H1 (cell line): ENCODE measurements at regions not wholly inside any gene's neighbourhood (a gene's known extent, or its start where the extent isn't known, plus 50 kb on each side); places are given as distances from the start of the nearest gene placed in this dataset.

Source experiments
- CTCF ChIA-PET: fragments of 300-600 bp; sonication (Branson Sonifier 250); formaldehyde crosslinking; loops from one replicate; lab custom pipeline; 2021; ENCODE audit not compliant: partially characterized antibody; lab: Charles Lee
- POLR2A ChIA-PET: fragments of 300-600 bp; sonication (Branson Sonifier 250); formaldehyde crosslinking; loops from one replicate; lab custom pipeline; 2021; ENCODE audit warnings: inconsistent platforms; ENCODE audit not compliant: partially characterized antibody; lab: Charles Lee
- DNase-seq, 2 experiments: peaks; one replicate each; pipeline versions ENCODE4 v3.0.0 to v3.0.0-alpha.2; 2010 to 2022; ENCODE audit warnings: low spot score in 2 of 2, low read depth in 1 of 2, mixed read lengths in 1 of 2
- FAIRE-seq: peaks from 2 replicates; lab custom pipeline; 2011; peaks lifted over from hg19 to GRCh38; lab: Jason Lieb, UNC
- H2AFZ ChIP-seq: 2 replicates; pipeline ENCODE4 v1.8.1; 2012; ENCODE audit warnings: low read length, inconsistent platforms
- H2AK5ac ChIP-seq: 2 replicates; pipeline ENCODE4 v1.6.1; 2013; ENCODE audit warnings: low read depth, low read length
- H2BK120ac ChIP-seq: replicated peaks from 2 replicates; pipeline ENCODE3; 2013; ENCODE audit warnings: low read depth, low read length, inconsistent platforms
- H2BK12ac ChIP-seq: 2 replicates; pipeline ENCODE4 v1.6.1; 2013; ENCODE audit warnings: low read depth, low read length
- H2BK15ac ChIP-seq: 2 replicates; pipeline ENCODE4 v1.6.1; 2013; ENCODE audit warnings: low read length
- H2BK20ac ChIP-seq: 2 replicates; pipeline ENCODE4 v1.6.1; 2013; ENCODE audit warnings: low read length
- H2BK5ac ChIP-seq: 2 replicates; pipeline ENCODE4 v1.6.1; 2013; ENCODE audit warnings: low read depth, low read length
- H3K14ac ChIP-seq: 2 replicates; pipeline ENCODE4 v1.6.1; 2013; ENCODE audit warnings: inconsistent platforms; ENCODE audit not compliant: insufficient read length
- H3K18ac ChIP-seq: 2 replicates; pipeline ENCODE4 v1.6.1; 2013; ENCODE audit warnings: low read length; ENCODE audit errors: extremely low read depth
- H3K23ac ChIP-seq: 2 replicates; pipeline ENCODE4 v1.6.1; 2013; ENCODE audit warnings: inconsistent platforms; ENCODE audit not compliant: insufficient read length
- H3K23me2 ChIP-seq: 2 replicates; pipeline ENCODE4 v1.6.1; 2013; ENCODE audit warnings: low read depth, low read length
- H3K27ac ChIP-seq: 2 replicates; pipeline ENCODE4 v1.6.1; 2011; ENCODE audit warnings: low read depth, low read length, inconsistent platforms
- H3K27me3 ChIP-seq, 4 experiments: replicated peaks in 1 of 4; 1 replicate in 1 of 4; 2 replicates in 3 of 4; pipeline versions ENCODE4 v1.6.1 to v1.8.1; 2011 to 2013; ENCODE audit warnings: low read length in 3 of 4, mild to moderate bottlenecking in 3 of 4, inconsistent platforms in 2 of 4, mixed read lengths in 2 of 4, moderate library complexity in 1 of 4; ENCODE audit not compliant: control insufficient read depth in 3 of 4, insufficient read depth in 3 of 4; ENCODE audit errors: extremely low read depth in 1 of 4
- H3K36me3 ChIP-seq, 4 experiments: 2 replicates each; pipeline versions ENCODE4 v1.6.1 to v1.8.1; 2011 to 2013; ENCODE audit warnings: mild to moderate bottlenecking in 4 of 4, low read length in 3 of 4, moderate library complexity in 2 of 4, control low read depth in 1 of 4, inconsistent platforms in 1 of 4; ENCODE audit not compliant: insufficient read depth in 4 of 4, control insufficient read depth in 2 of 4
- H3K4ac ChIP-seq: replicated peaks from 2 replicates; pipeline ENCODE3; 2013; ENCODE audit warnings: low read length, low read depth, mixed read lengths, inconsistent platforms; ENCODE audit not compliant: insufficient read length
- H3K4me1 ChIP-seq, 4 experiments: replicated peaks in 1 of 4; 1 replicate in 1 of 4; 2 replicates in 3 of 4; pipeline versions ENCODE4 v1.6.1 to v1.8.1; 2011 to 2013; ENCODE audit warnings: low read length in 3 of 4, inconsistent platforms in 2 of 4, mixed read lengths in 1 of 4; ENCODE audit not compliant: insufficient read depth in 4 of 4, control insufficient read depth in 3 of 4
- H3K4me2 ChIP-seq, 2 experiments: 2 replicates each; pipeline versions ENCODE4 v1.6.1 to v1.8.1; 2011 to 2013; ENCODE audit warnings: low read depth in 2 of 2, low read length in 2 of 2, control low read depth in 1 of 2, inconsistent platforms in 1 of 2, mild to moderate bottlenecking in 1 of 2; ENCODE audit not compliant: insufficient read depth in 1 of 2
- H3K4me3 ChIP-seq, 4 experiments: fragments of 200-600, 300-600 bp in 1 of 4; sonication (generic), shearing (Covaris generic), sonication (Bioruptor Twin) in 1 of 4; 2 replicates each; pipeline versions ENCODE4 v1.5.1 to v1.8.1; 2011 to 2016; ENCODE audit warnings: low read length in 4 of 4, low read depth in 3 of 4, control low read depth in 2 of 4, inconsistent platforms in 2 of 4, mild to moderate bottlenecking in 2 of 4, mixed read lengths in 1 of 4, moderate library complexity in 1 of 4; ENCODE audit not compliant: insufficient read depth in 2 of 4; ENCODE audit errors: extremely low read depth in 1 of 4
- H3K56ac ChIP-seq: replicated peaks from 2 replicates; pipeline ENCODE3; 2013; ENCODE audit warnings: low read depth, mild to moderate bottlenecking, mixed read lengths, low read length, inconsistent platforms; ENCODE audit not compliant: insufficient read length
- H3K79me1 ChIP-seq: 2 replicates; pipeline ENCODE4 v1.6.1; 2013; ENCODE audit warnings: low read depth, low read length, control low read depth
- H3K79me2 ChIP-seq, 2 experiments: 2 replicates each; pipeline versions ENCODE4 v1.6.1 to v1.8.1; 2012 to 2013; ENCODE audit warnings: low read length in 2 of 2, mild to moderate bottlenecking in 2 of 2, inconsistent platforms in 1 of 2; ENCODE audit not compliant: insufficient read depth in 2 of 2, control insufficient read depth in 1 of 2
- H3K9ac ChIP-seq, 4 experiments: replicated peaks in 1 of 4; 1 replicate in 1 of 4; 2 replicates in 3 of 4; pipeline versions ENCODE4 v1.6.1 to v1.8.1; 2011 to 2013; ENCODE audit warnings: low read depth in 3 of 4, low read length in 3 of 4, control low read depth in 2 of 4, mild to moderate bottlenecking in 2 of 4, moderate library complexity in 2 of 4, inconsistent platforms in 1 of 4; ENCODE audit errors: extremely low read depth in 1 of 4
- H3K9me3 ChIP-seq, 2 experiments: 2 replicates each; pipeline versions ENCODE4 v1.6.1 to v1.8.1; 2012 to 2013; ENCODE audit warnings: mild to moderate bottlenecking in 2 of 2, moderate library complexity in 2 of 2, control low read depth in 1 of 2, inconsistent platforms in 1 of 2, low read depth in 1 of 2, low read length in 1 of 2, mixed read lengths in 1 of 2; ENCODE audit not compliant: insufficient read depth in 2 of 2
- H4K20me1 ChIP-seq, 2 experiments: replicated peaks in 1 of 2; 2 replicates each; pipeline versions ENCODE3 to v1.8.1; 2011 to 2013; ENCODE audit warnings: inconsistent platforms in 2 of 2, low read length in 2 of 2, mild to moderate bottlenecking in 1 of 2; ENCODE audit not compliant: insufficient read depth in 2 of 2, control insufficient read depth in 1 of 2
- H4K5ac ChIP-seq: 2 replicates; pipeline ENCODE4 v1.6.1; 2013; ENCODE audit warnings: low read length, low read depth, mixed read lengths, inconsistent platforms; ENCODE audit not compliant: insufficient read length
- H4K8ac ChIP-seq: 2 replicates; pipeline ENCODE4 v1.8.0; 2013; ENCODE audit warnings: mild to moderate bottlenecking, moderate library complexity, low read length, inconsistent platforms; ENCODE audit not compliant: insufficient read depth; ENCODE audit errors: extremely low read depth
- H4K91ac ChIP-seq: replicated peaks from 2 replicates; pipeline ENCODE3; 2013; ENCODE audit warnings: low read length, mixed read lengths, inconsistent platforms; ENCODE audit not compliant: insufficient read length
- ASH2L ChIP-seq: fragments of 200-600, 300-600 bp; sonication (generic); IDR thresholded peaks from one replicate; pipeline ENCODE4 v1.7.1; 2017; ENCODE audit warnings: low read length
- CHD1 ChIP-seq: IDR thresholded peaks from 2 replicates; pipeline ENCODE4 v1.6.1; 2012; ENCODE audit warnings: low read depth, low read length, improper control_type of control experiment
- CHD2 ChIP-seq: IDR thresholded peaks from 2 replicates; pipeline ENCODE4 v1.6.1; 2012; ENCODE audit warnings: low read length, improper control_type of control experiment
- EGR1 ChIP-seq: IDR thresholded peaks from 2 replicates; pipeline ENCODE4 v1.6.1; 2011; ENCODE audit warnings: low read depth, low read length, borderline replicate concordance
- FOSL1 ChIP-seq: IDR thresholded peaks from 2 replicates; pipeline ENCODE4 v1.6.1; 2011; ENCODE audit warnings: mild to moderate bottlenecking, low read depth, low read length, moderate library complexity; ENCODE audit not compliant: insufficient read depth
- HDAC6 ChIP-seq: IDR thresholded peaks from one replicate; pipeline ENCODE4 v1.7.1; 2012; ENCODE audit warnings: low read depth, mild to moderate bottlenecking, inconsistent platforms, low read length, moderate library complexity
- JUND ChIP-seq: IDR thresholded peaks from 2 replicates; pipeline ENCODE4 v1.6.1; 2011; ENCODE audit warnings: mild to moderate bottlenecking, improper control_type of control experiment, low read length
- KDM4A ChIP-seq: IDR thresholded peaks from one replicate; pipeline ENCODE4 v1.7.1; 2012; ENCODE audit warnings: low read depth, mild to moderate bottlenecking, moderate library complexity, low read length, inconsistent platforms; ENCODE audit not compliant: severe bottlenecking
- POLR2AphosphoS5 ChIP-seq: IDR thresholded peaks from 2 replicates; pipeline ENCODE4 v1.6.1; 2011; ENCODE audit warnings: low read depth, low read length
- RBBP5 ChIP-seq: IDR thresholded peaks from 2 replicates; pipeline ENCODE4 v1.7.1; 2012; ENCODE audit warnings: low read depth, mild to moderate bottlenecking, inconsistent platforms, low read length, moderate library complexity, borderline replicate concordance
- SIX5 ChIP-seq: IDR thresholded peaks from 2 replicates; pipeline ENCODE4 v1.6.1; 2011; ENCODE audit warnings: mild to moderate bottlenecking, low read depth, low read length
- SP2 ChIP-seq: IDR thresholded peaks from 2 replicates; pipeline ENCODE4 v1.6.1; 2012; ENCODE audit warnings: mild to moderate bottlenecking, low read length, inconsistent platforms
- TAF1 ChIP-seq: IDR thresholded peaks from 2 replicates; pipeline ENCODE4 v1.6.1; 2011; ENCODE audit warnings: mild to moderate bottlenecking, low read depth, low read length
- TBP ChIP-seq: IDR thresholded peaks from 2 replicates; pipeline ENCODE4 v1.6.1; 2011; ENCODE audit warnings: low read depth, low read length, improper control_type of control experiment
- USF2 ChIP-seq: IDR thresholded peaks from 2 replicates; pipeline ENCODE4 v1.6.1; 2011; ENCODE audit warnings: low read length, improper control_type of control experiment
- WGBS, 2 experiments: shearing (Covaris generic) in 1 of 2; methylation state at CpG; one replicate each; pipeline versions ENCODE4 v1.1.6 to v1.1.7; 2013 to 2015; ENCODE audit warnings: low lambda C conversion rate in 2 of 2, mixed read lengths in 2 of 2, inconsistent platforms in 1 of 2, low coverage in 1 of 2, missing lambda C conversion rate in 1 of 2; ENCODE audit not compliant: insufficient replicate concordance in 2 of 2, insufficient coverage in 1 of 2, insufficient read length in 1 of 2; ENCODE audit errors: extremely low coverage in 1 of 2, missing lambda C conversion rate in 1 of 2; 5-methylcytosine and 5-hydroxymethylcytosine counted together

- Histone ChIP-seq H2BK5ac (no peak overlapping the region), H3K14ac (no peak overlapping the region), H3K18ac (no peak overlapping the region), H3K23ac (no peak overlapping the region), H4K91ac (no peak overlapping the region), H3K9ac (no peak overlapping the region), H3K23me2 (no peaks in the 10 kb centered on the region), H3K4me2 (no peak overlapping the region), H2BK120ac (no peak overlapping the region), H3K79me1 (no peaks in the 10 kb centered on the region), H2BK15ac (no peak overlapping the region), H2AK5ac (no peak overlapping the region), H4K20me1 (no peaks in the 10 kb centered on the region), H3K4me3 (no peak overlapping the region), H3K36me3 (no peaks in the 10 kb centered on the region), H2AFZ (no peak overlapping the region), H3K79me2 (no peaks in the 10 kb centered on the region), H3K9me3 (no peaks in the 10 kb centered on the region), H3K56ac (no peak overlapping the region), H4K5ac (no peak overlapping the region), H2BK12ac (no peak overlapping the region), H3K27me3 (no peaks in the 10 kb centered on the region), H3K27ac (no peak overlapping the region), H2BK20ac (no peak overlapping the region), H4K8ac (no peak overlapping the region), H3K4ac (no peak overlapping the region), H3K4me1 (no peaks in the 10 kb centered on the region)
- FAIRE-seq, result no peak
- no peak for DNase-seq
- ChIA-PET POLR2A (no interaction called here), CTCF (interaction anchor here (1.4 to 2.1 kb wide), 2 partner anchors 22 to 60 kb away, joined by 4 to 7 read pairs; no protein-coding TSS in a partner anchor)
- 64% methylated on average over 1 of the region's 1 CpG; no CpG with 5 or more reads in 1 of the 2 experiments for WGBS, 2 experiments
- TF ChIP-seq TAF1 (no peak), HDAC6 (no peak), USF2 (no peak), JUND (no peak), SIX5 (no peak), FOSL1 (no peak), POLR2AphosphoS5 (no peak), EGR1 (no peak), TBP (no peak), SP2 (no peak), KDM4A (no peak), ASH2L (no peak), CHD2 (no peak), CHD1 (no peak), RBBP5 (no peak)
These were observed 265.1 kb downstream of the GBA3 start for GRCh38 chr4:22957774-22958309.
